Tibial artery (tissue), 4 donors: ENCODE measurements at regions not wholly inside any gene's neighbourhood (a gene's known extent, or its start where the extent isn't known, plus 50 kb on each side); places are given as distances from the start of the nearest gene placed in this dataset.
A peak's percentile ranks its signal among the peaks of the same experiment; 100 is the strongest.

Experiments used
- DNase-seq, 2 donors: peaks; one replicate each; pipeline ENCODE4 v3.0.0-alpha.2; 2019
- H3K27ac ChIP-seq, 2 donors: fragments of 200-600 bp; sonication (generic) in 1 of 2; 1 replicate in 1 of 2; 2 replicates in 1 of 2; pipeline ENCODE4 v1.5.1; 2018 to 2019; ENCODE audit warnings: mild to moderate bottlenecking in 1 of 2
- H3K27me3 ChIP-seq, 2 donors: fragments of 200-600 bp; sonication (generic) in 1 of 2; one replicate each; pipeline versions ENCODE4 v1.5.1 to v1.6.0; 2016 to 2019
- H3K36me3 ChIP-seq, 3 donors: fragments of 200-600 bp; sonication (generic) in 2 of 3; one replicate each; pipeline ENCODE4 v1.5.1; 2016 to 2019; ENCODE audit warnings: mild to moderate bottlenecking in 2 of 3
- H3K4me1 ChIP-seq, 4 donors: fragments of 200-600 bp; sonication (generic) in 2 of 4; 1 replicate in 3 of 4; 2 replicates in 1 of 4; pipeline ENCODE4 v1.5.1; 2016 to 2019
- H3K4me3 ChIP-seq, 2 donors: fragments of 200-600 bp; sonication (generic) in 1 of 2; 1 replicate in 1 of 2; 2 replicates in 1 of 2; pipeline ENCODE4 v1.5.1; 2018 to 2019; ENCODE audit warnings: mild to moderate bottlenecking in 2 of 2
- H3K9me3 ChIP-seq, 3 donors: fragments of 200-600 bp; sonication (generic) in 1 of 3; one replicate each; pipeline ENCODE4 v1.5.1; 2016 to 2019
- intact Hi-C: fragments of 100-400 bp; cut with DNase I; formaldehyde crosslinking; loops from one replicate; pipeline ENCODE4 v1.15.0; 2023; ENCODE audit warnings: low total_unique reads
- TF ChIP-seq, protein P1 (sequence below), 2 experiments: fragments of 200-600 bp in 1 of 2; fragments of 450-650 bp in 1 of 2; IDR thresholded peaks; one replicate each; pipeline ENCODE4 v1.5.1; 2017 to 2019; ENCODE audit warnings: antibody characterized with exemption in 2 of 2, mild to moderate bottlenecking in 1 of 2, moderate library complexity in 1 of 2

GRCh38 chr11:45341372-45341771 is 55.2 kb upstream of the SYT13 start:
- intact Hi-C loops: no loop called here
- DNase-seq: no peak
- H3K9me3 ChIP-seq: no peaks in the 10 kb centered on the region
- no peak overlapping the region for H3K27ac ChIP-seq
- H3K36me3 ChIP-seq: no peaks in the 10 kb centered on the region
- TF ChIP-seq, protein P1, sequence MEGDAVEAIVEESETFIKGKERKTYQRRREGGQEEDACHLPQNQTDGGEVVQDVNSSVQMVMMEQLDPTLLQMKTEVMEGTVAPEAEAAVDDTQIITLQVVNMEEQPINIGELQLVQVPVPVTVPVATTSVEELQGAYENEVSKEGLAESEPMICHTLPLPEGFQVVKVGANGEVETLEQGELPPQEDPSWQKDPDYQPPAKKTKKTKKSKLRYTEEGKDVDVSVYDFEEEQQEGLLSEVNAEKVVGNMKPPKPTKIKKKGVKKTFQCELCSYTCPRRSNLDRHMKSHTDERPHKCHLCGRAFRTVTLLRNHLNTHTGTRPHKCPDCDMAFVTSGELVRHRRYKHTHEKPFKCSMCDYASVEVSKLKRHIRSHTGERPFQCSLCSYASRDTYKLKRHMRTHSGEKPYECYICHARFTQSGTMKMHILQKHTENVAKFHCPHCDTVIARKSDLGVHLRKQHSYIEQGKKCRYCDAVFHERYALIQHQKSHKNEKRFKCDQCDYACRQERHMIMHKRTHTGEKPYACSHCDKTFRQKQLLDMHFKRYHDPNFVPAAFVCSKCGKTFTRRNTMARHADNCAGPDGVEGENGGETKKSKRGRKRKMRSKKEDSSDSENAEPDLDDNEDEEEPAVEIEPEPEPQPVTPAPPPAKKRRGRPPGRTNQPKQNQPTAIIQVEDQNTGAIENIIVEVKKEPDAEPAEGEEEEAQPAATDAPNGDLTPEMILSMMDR (IDR thresholded peaks at IDR 0.05): no peak
- H3K4me1 ChIP-seq: peaks cover 0 to 9% (median 2%) of the 10 kb centered on the region in 4 donors
- H3K4me3 ChIP-seq: no peak overlapping the region
- H3K27me3 ChIP-seq: peaks cover 0 to 11% of the 10 kb centered on the region in 2 donors

- Histone ChIP-seq H3K9me3 (no peaks in the 10 kb centered on the region), H3K4me3 (peak overlapping the region; percentile 14 to 19), H3K27ac (peak overlapping the region in 1 of 2 donors; percentile 38), H3K4me1 (peaks cover 0 to 9% (median 2%) of the 10 kb centered on the region in 4 donors), H3K36me3 (no peaks in the 10 kb centered on the region), H3K27me3 (peaks cover 0 to 4% of the 10 kb centered on the region in 2 donors)
- intact Hi-C loops: loop anchor here (10.0 kb wide), 1 partner anchor 395 kb away; no protein-coding TSS in a partner anchor
- peak; percentile 95 to 96 for DNase-seq
- TF ChIP-seq, protein P1 (IDR thresholded peaks at IDR 0.05): peak; percentile 90 to 93
Observed at GRCh38 chr11:45339729-45340519, 53.8 kb upstream of the SYT13 start.

GRCh38 chr11:45337583-45338360 is 51.6 kb upstream of the SYT13 start:
- H3K4me1 ChIP-seq: peaks cover 0 to 18% (median 5%) of the 10 kb centered on the region in 4 donors
- no peaks in the 10 kb centered on the region for H3K27me3 ChIP-seq
- H3K36me3 ChIP-seq: no peaks in the 10 kb centered on the region
- no peak for DNase-seq
- intact Hi-C loops: loop anchor here (10.0 kb wide), 1 partner anchor 393 kb away; no protein-coding TSS in a partner anchor
- no peak overlapping the region for H3K4me3 ChIP-seq
- no peaks in the 10 kb centered on the region for H3K9me3 ChIP-seq
- no peak overlapping the region for H3K27ac ChIP-seq
- TF ChIP-seq, protein P1 (IDR thresholded peaks at IDR 0.05): no peak

DNA sequence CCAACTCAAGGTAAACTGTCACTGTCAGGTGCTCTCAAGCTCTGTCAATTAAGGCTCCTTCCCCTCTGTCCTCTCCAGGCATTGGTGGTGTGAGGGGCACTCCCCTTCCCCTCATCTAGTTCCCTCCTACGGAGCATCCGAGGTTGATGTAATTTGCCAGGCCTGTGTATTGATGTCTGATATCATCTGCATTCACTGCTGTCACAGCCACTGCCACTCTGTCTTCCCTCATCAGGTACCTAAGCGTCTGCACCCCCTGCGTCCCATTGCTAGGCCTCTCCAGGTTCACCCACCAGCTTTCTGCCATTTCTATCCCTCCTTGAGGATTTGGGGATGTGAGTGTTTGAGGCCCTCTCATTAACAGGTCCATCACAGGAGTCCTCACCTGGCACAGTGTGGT is 50.0 kb upstream of the SYT13 start:
- H3K27ac ChIP-seq: no peak overlapping the region
- H3K9me3 ChIP-seq: no peaks in the 10 kb centered on the region
- H3K36me3 ChIP-seq: no peaks in the 10 kb centered on the region
- H3K27me3 ChIP-seq: no peaks in the 10 kb centered on the region
- DNase-seq: no peak
- H3K4me1 ChIP-seq: peaks cover 0 to 31% (median 10%) of the 10 kb centered on the region in 4 donors
- TF ChIP-seq, protein P1 (IDR thresholded peaks at IDR 0.05): no peak
- intact Hi-C loops: loop anchor here (10.0 kb wide), 1 partner anchor 391 kb away; no protein-coding TSS in a partner anchor
- H3K4me3 ChIP-seq: no peak overlapping the region
